HG03558 (cell line): ENCODE measurements at regions not wholly inside any gene's neighbourhood (a gene's known extent, or its start where the extent isn't known, plus 50 kb on each side); places are given as distances from the start of the nearest gene placed in this dataset.

Experiments
- ATAC-seq: cut with Tn5 transposase; IDR thresholded peaks from one replicate; pipeline ENCODE4 v1.9.1; 2021; ENCODE audit warnings: moderate number of reproducible peaks; ENCODE audit not compliant: unreplicated experiment; ENCODE audit errors: extremely low read depth

- no peak for ATAC-seq
Observed at GRCh38 chr3:23002151-23002550, 201.0 kb upstream of the UBE2E2 start.

GRCh38 chr3:23002836-23003732, 200.0 kb upstream of the UBE2E2 start:
- ATAC-seq = no peak

DNA sequence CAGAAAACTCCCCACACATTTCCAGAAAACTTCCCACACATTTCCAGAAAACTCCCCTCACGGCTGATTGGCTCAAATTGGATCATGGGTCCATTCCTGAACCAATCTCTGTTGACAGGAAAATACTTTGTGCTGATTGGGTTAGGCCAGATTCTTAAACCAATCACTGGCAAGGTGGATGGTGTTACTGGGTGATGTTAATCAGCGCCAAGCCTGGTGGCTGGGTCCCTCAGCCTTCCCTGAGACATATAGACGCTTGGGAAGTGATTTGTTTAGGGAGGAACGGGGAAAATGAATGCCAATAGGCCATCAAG, 199.4 kb upstream of the UBE2E2 start:
- ATAC-seq = no peak

GRCh38 chr3:23004971-23005370, 198.2 kb upstream of the UBE2E2 start:
- ATAC-seq = no peak

DNA sequence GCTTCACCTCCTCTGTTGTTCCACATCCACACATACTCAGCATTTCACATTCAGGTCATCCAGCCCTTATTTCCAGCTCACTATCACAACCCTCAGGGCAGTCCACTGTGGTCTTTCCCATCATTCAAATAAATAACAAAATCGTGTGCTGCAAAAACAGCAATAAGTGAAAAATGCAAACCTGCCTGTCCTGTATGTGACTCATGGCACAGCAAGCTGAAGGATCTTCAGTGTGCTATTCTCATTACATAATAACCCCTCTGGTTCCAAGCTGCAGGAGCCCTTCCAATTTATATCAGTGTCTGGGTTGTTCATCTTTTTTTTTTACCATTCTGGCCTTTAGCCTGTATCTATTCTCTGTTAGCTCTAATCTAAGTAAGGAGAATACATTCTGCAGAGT, 185.3 kb upstream of the UBE2E2 start:
- no peak for ATAC-seq

DNA sequence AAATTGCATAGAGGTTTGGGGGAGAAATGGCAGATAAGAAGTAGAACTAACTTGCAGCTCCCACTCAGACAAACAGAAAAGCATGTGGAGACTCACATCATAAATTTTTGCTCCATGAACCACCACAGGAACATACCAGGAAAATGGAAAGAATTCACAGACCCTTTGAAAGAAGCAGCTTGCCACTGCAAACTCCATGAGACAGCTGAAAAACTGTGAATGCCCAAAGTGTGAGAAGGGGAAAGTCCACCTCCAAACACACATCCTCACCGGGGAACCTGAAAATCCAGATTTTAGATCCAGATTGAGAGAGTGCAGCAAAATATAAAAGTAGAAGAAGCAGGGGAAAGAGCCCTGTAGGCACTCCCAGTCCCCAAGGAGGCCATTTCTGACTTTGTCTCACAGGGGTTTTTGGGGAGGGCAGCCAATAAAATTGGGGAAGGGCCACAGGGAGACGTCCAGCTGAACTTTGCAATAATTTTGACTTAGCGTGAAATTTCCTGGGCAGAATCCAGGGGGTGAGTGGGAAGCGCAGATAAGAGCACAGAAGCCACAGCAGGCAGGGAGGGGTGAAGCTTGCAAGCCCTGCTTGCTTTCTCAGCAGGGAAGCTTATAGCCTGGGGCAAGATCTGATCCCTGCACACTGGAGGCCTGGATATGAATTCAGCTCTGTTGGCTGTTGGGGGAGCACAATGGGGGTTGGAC, 183.4 kb upstream of the UBE2E2 start:
- no peak for ATAC-seq

DNA sequence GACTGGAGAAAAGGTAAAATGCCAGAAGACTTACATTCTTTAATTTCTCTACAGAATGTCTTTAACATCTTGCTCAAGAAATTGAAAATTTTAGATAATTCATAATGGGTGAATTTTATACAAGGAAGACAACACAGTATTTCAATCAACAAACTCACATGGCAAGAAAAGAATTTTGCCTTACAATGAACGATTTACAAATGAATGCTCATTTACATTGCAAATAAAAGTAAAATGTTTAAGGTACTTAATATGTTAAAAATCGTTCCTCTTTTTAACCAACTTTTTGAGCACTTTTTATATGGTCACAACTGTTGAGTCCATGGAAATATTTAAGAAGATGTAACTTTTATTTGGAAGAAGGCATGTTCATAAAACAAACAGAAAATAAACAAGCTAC, 174.8 kb upstream of the UBE2E2 start:
- no peak for ATAC-seq

GRCh38 chr3:23029001-23029400, 174.1 kb upstream of the UBE2E2 start:
- ATAC-seq = no peak

DNA sequence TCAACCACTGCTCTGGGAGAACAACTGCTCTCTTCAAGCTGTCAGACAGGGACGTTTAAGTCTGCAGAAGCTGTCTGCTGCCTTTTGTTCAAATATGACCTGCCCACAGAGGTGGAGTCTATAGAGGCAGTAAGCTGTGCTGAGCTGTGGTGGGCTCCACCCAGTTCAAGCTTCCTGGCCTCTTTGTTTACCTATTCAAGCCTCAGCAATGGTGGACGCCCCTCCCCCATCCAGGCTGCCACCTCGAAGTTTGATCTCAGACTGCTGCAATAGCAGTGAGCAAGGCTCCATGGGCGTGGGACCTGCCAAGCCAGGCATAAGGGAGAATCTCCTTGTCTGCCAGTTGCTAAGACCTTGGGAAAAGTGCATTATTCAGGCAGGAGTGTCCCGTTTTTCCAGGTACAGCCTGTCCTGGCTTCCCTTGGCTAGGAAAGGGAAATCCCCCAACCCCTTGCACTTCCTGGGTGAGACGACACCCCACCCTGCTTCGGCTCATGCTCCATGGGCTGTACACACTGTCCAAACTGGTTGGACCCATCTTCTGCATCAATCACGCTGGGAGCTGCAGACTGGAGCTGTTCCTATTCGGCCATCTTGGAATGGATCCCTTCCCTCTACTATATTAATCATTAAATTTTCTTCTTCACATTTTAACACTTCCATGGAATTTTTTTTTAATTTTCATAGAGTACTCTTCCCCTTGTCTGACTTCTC, 167.0 kb upstream of the UBE2E2 start:
- ATAC-seq = no peak

- no peak for ATAC-seq
Observed at GRCh38 chr3:23036728-23037127, 166.4 kb upstream of the UBE2E2 start.

GRCh38 chr3:23038471-23038870, 164.7 kb upstream of the UBE2E2 start:
- no peak for ATAC-seq

- no peak for ATAC-seq
Observed at GRCh38 chr3:23041918-23042696, 161.0 kb upstream of the UBE2E2 start.

- no peak for ATAC-seq
Observed at GRCh38 chr3:23044463-23044862, 158.7 kb upstream of the UBE2E2 start.

DNA sequence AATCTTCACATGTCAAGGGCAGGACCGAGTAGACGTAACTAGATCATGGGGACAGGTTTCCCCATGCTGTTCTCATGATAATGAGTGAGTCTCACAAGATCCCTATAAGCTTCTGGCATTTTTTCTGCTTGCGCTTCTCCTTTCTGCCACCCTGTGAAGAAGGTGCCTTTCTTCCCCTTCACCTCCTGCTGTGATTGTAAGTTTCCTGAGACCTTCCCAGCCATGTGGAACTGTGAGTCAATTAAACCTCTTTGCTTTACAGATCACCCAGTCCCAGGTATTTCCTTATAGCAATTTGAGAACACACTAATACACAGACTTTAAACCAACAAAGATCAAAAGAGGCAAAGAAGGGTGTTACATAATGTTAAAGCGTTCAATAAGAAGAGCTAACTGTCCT, 156.6 kb upstream of the UBE2E2 start:
- ATAC-seq = no peak

- ATAC-seq = no peak
Observed at GRCh38 chr3:23051240-23052140, 151.6 kb upstream of the UBE2E2 start.

DNA sequence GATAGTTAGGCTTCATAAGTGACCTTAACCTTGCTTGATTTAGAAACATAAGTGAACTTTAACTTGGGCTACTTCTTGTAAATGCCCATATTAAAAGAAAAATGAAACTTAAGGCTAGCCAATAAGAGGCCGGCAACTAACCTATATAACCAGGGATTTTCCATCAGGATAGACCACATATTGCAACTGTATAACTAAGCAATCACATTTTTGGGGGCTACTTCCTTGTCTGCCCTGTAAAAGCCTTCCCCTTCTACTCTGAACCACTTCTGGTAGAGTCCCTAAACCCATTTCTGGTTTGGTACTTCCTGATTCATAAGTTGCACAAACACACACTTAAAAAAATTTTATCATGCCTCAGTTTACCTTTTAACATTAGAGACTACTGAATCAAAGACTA, 150.9 kb upstream of the UBE2E2 start:
- no peak for ATAC-seq

DNA sequence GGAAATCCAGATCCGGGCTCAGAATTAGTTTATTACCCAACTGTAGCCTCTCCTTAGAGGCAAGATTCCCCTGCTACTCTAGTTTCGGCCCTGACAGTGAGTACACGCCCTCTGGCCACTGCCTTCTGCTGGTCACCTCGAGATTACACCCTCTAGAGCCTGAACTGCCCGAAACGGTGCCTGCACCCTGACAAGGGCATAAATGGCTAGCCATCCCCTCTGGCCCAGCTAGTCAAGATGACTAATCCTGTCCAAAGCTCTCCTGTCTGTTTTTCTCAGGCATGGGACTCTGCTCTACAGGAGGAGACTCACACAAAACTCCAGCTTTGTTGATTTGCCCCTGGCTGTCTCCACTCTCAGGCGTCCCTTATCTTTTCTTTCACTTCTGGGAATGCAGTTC, 150.5 kb upstream of the UBE2E2 start:
- no peak for ATAC-seq

- no peak for ATAC-seq
Observed at GRCh38 chr3:23055733-23056376, 147.3 kb upstream of the UBE2E2 start.

- no peak for ATAC-seq
Observed at GRCh38 chr3:23062582-23062981, 140.5 kb upstream of the UBE2E2 start.
